ENCODE measurements at regions not wholly inside any gene's neighbourhood (a gene's known extent, or its start where the extent isn't known, plus 50 kb on each side); places are given as distances from the start of the nearest gene placed in this dataset.

DNA sequence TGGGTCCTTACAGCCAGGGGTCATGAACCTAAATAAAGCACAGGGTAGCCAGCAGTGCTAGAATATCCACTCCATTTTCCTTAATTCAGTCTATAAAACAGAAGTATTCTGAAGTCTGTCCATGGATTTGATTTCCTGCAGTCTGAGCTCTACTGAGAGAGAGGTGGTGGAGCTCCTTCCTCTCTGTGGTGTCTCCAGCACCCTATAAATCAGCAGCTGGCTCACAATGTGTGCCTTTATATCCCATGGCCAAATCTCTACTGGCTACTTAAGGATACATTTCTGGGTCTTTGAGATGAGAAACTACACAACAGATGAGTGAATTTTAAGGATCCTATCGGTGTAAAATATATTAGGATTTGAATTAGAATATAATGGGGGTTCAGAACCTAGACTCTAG, 339.9 kb upstream of the RBMS3 start:
- peak overlapping the region in 5 of 8 donors; percentile 15 to 57 (median 41) for H3K27ac ChIP-seq

DNA sequence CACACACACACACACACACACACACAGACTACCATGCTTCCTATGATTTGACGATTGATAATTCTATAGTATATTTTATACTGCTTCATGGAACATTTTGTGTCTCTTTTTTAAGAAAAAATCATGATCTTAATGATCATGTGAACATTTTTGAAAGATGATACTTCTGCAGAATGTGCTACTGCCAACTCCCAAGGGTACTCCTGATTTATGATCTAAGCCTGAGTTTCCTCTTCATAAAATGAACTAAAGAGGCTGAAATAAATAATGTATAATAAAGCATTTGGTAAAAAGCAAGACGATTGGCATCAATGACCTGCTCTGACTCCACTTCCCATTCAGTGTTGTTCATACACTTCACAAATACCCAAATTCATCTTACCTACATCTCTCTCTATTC, 333.8 kb upstream of the RBMS3 start:
- intact Hi-C loops (cut with DNase I; ENCODE audit: low total_unique reads) = no loop called here
- Histone ChIP-seq H3K4me3 (no peak overlapping the region), H3K36me3 (no peaks in the 10 kb centered on the region), H3K9me3 (no peaks in the 10 kb centered on the region), H3K4me1 (no peaks in the 10 kb centered on the region), H3K27ac (no peak overlapping the region), H3K27me3 (replicated peaks in 1 of 7) (no peaks in the 10 kb centered on the region)
- no peak for TF ChIP-seq POLR2A (IDR thresholded peaks at IDR 0.05)
- TF ChIP-seq, protein P1, sequence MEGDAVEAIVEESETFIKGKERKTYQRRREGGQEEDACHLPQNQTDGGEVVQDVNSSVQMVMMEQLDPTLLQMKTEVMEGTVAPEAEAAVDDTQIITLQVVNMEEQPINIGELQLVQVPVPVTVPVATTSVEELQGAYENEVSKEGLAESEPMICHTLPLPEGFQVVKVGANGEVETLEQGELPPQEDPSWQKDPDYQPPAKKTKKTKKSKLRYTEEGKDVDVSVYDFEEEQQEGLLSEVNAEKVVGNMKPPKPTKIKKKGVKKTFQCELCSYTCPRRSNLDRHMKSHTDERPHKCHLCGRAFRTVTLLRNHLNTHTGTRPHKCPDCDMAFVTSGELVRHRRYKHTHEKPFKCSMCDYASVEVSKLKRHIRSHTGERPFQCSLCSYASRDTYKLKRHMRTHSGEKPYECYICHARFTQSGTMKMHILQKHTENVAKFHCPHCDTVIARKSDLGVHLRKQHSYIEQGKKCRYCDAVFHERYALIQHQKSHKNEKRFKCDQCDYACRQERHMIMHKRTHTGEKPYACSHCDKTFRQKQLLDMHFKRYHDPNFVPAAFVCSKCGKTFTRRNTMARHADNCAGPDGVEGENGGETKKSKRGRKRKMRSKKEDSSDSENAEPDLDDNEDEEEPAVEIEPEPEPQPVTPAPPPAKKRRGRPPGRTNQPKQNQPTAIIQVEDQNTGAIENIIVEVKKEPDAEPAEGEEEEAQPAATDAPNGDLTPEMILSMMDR (IDR thresholded peaks at IDR 0.05 in 8 of 11, conservative IDR thresholded peaks at IDR 0.05 in 3 of 11) = no peak
- TF ChIP-seq POLR2AphosphoS5 (IDR thresholded peaks at IDR 0.05) = no peak
- no peak for DNase-seq
- WGBS, 5 donors = 54 to 72% (median 67%) methylated on average over 2 of the region's 2 CpGs

More for the DNA sequence above, 339.9 kb upstream of the RBMS3 start:
- H3K4me3 ChIP-seq = no peak overlapping the region
- H3K4me1 ChIP-seq = peaks cover 10 to 21% (median 14%) of the 10 kb centered on the region in 6 donors
- WGBS, 5 donors = 67 to 94% (median 89%) methylated on average over 1 of the region's 1 CpG
- H3K27me3 ChIP-seq (replicated peaks in 1 of 7) = no peaks in the 10 kb centered on the region
- DNase-seq = no peak
- no peaks in the 10 kb centered on the region for H3K36me3 ChIP-seq
- TF ChIP-seq, protein P1 (IDR thresholded peaks at IDR 0.05 in 8 of 11, conservative IDR thresholded peaks at IDR 0.05 in 3 of 11) = no peak
- no peak for TF ChIP-seq POLR2A (IDR thresholded peaks at IDR 0.05)
- TF ChIP-seq POLR2AphosphoS5 (IDR thresholded peaks at IDR 0.05) = no peak
- no peaks in the 10 kb centered on the region for H3K9me3 ChIP-seq
- intact Hi-C loops (cut with DNase I; ENCODE audit: low total_unique reads) = no loop called here

DNA sequence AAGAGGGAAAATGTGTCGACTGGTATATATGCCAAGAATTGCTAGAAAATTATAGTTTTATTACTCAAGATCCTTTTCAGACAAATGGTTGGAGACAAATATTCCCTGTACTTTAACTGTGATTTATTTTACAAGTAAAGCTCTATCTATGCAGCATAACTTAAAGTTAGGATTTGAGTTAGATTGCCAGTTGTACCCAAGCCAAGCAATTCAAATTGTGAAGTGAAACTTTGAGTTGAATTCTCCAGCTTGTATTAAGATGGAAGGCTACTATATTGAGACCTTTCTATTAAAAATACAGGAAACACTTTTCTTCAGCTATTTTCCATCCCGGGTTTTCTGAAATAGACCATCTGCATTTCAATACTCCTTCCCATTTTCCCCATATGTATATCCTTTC, 333.1 kb upstream of the RBMS3 start:
- DNase-seq = no peak
- Histone ChIP-seq H3K4me3 (no peak overlapping the region), H3K9me3 (no peaks in the 10 kb centered on the region), H3K27me3 (replicated peaks in 1 of 7) (no peaks in the 10 kb centered on the region), H3K4me1 (no peaks in the 10 kb centered on the region), H3K36me3 (no peaks in the 10 kb centered on the region), H3K27ac (no peak overlapping the region)
- TF ChIP-seq, protein P1 (IDR thresholded peaks at IDR 0.05 in 8 of 11, conservative IDR thresholded peaks at IDR 0.05 in 3 of 11) = no peak
- TF ChIP-seq POLR2AphosphoS5 (IDR thresholded peaks at IDR 0.05) = no peak
- TF ChIP-seq POLR2A (IDR thresholded peaks at IDR 0.05) = no peak
- WGBS, 5 donors = 72 to 87% (median 77%) methylated on average over 2 of the region's 2 CpGs
- intact Hi-C loops (cut with DNase I; ENCODE audit: low total_unique reads) = no loop called here

DNA sequence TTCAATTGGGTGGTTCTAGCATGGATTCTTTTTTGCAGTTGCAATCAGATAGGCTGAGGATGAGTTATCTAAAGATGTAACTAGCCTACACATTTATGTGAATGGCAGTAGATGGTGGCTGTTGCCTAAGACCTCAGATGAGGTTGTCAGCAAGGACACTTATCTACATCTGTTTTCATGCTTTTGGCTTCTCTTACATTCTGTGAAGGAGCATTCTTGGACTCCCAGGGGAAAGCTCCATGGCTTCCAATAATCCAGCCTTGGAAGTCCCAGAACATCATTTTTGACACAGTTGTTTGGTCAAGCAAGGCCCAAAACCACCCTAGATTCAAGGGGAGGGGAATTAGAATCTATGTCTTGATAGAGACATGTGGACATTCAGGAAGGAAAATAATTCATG, 332.2 kb upstream of the RBMS3 start:
- Histone ChIP-seq H3K4me3 (no peak overlapping the region), H3K27ac (no peak overlapping the region), H3K9me3 (no peaks in the 10 kb centered on the region), H3K27me3 (replicated peaks in 1 of 7) (no peaks in the 10 kb centered on the region), H3K4me1 (no peaks in the 10 kb centered on the region), H3K36me3 (no peaks in the 10 kb centered on the region)
- intact Hi-C loops (cut with DNase I; ENCODE audit: low total_unique reads) = no loop called here
- no peak for DNase-seq
- TF ChIP-seq POLR2AphosphoS5 (IDR thresholded peaks at IDR 0.05) (no peak), POLR2A (IDR thresholded peaks at IDR 0.05) (no peak)
- TF ChIP-seq, protein P1 (IDR thresholded peaks at IDR 0.05 in 8 of 11, conservative IDR thresholded peaks at IDR 0.05 in 3 of 11) = no peak
